Nephron progenitor cell (in vitro differentiated cells): ENCODE measurements at regions not wholly inside any gene's neighbourhood (a gene's known extent, or its start where the extent isn't known, plus 50 kb on each side); places are given as distances from the start of the nearest gene placed in this dataset.

Experiments used
- DNase-seq: peaks from one replicate; pipeline ENCODE4 v3.0.0; 2021
- H3K27ac Mint-ChIP-seq: 2 replicates; pipeline ENCODE4 v1.8.0; 2021; ENCODE audit warnings: mild to moderate bottlenecking, moderate library complexity, mixed read lengths
- H3K27me3 Mint-ChIP-seq: 2 replicates; pipeline ENCODE4 v1.8.0; 2021; ENCODE audit warnings: mild to moderate bottlenecking, low read depth, mixed read lengths; ENCODE audit not compliant: poor library complexity
- H3K36me3 Mint-ChIP-seq: 2 replicates; pipeline ENCODE4 v1.8.0; 2021; ENCODE audit warnings: low read depth, mixed read lengths
- H3K4me1 Mint-ChIP-seq: 2 replicates; pipeline ENCODE4 v1.8.0; 2021; ENCODE audit warnings: mixed read lengths
- H3K4me3 Mint-ChIP-seq: 2 replicates; pipeline ENCODE4 v1.8.0; 2021; ENCODE audit warnings: mild to moderate bottlenecking, moderate library complexity, mixed read lengths
- H3K9me3 Mint-ChIP-seq: 2 replicates; pipeline ENCODE4 v1.8.0; 2021; ENCODE audit warnings: mild to moderate bottlenecking, moderate library complexity, mixed read lengths
- TF ChIP-seq, protein P1 (sequence below): fragments of 200-600 bp; sonication (generic); IDR thresholded peaks from 2 replicates; pipeline ENCODE4 v1.5.0; 2021; ENCODE audit warnings: antibody characterized with exemption

GRCh38 chr20:11520596-11520995, 397.1 kb upstream of the BTBD3 start:
- Mint-ChIP-seq H3K36me3 (peaks cover 4% of the 10 kb centered on the region), H3K27me3 (no peaks in the 10 kb centered on the region)
- TF ChIP-seq, protein P1, sequence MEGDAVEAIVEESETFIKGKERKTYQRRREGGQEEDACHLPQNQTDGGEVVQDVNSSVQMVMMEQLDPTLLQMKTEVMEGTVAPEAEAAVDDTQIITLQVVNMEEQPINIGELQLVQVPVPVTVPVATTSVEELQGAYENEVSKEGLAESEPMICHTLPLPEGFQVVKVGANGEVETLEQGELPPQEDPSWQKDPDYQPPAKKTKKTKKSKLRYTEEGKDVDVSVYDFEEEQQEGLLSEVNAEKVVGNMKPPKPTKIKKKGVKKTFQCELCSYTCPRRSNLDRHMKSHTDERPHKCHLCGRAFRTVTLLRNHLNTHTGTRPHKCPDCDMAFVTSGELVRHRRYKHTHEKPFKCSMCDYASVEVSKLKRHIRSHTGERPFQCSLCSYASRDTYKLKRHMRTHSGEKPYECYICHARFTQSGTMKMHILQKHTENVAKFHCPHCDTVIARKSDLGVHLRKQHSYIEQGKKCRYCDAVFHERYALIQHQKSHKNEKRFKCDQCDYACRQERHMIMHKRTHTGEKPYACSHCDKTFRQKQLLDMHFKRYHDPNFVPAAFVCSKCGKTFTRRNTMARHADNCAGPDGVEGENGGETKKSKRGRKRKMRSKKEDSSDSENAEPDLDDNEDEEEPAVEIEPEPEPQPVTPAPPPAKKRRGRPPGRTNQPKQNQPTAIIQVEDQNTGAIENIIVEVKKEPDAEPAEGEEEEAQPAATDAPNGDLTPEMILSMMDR: no peak

GRCh38 chr20:11521476-11522365, 396.0 kb upstream of the BTBD3 start:
- Mint-ChIP-seq H3K4me1 (no peaks in the 10 kb centered on the region), H3K9me3 (peaks cover 15% of the 10 kb centered on the region), H3K4me3 (no peak overlapping the region), H3K36me3 (peaks cover 4% of the 10 kb centered on the region), H3K27ac (no peak overlapping the region), H3K27me3 (no peaks in the 10 kb centered on the region)
- DNase-seq: no peak
- TF ChIP-seq, protein P1: no peak

More at GRCh38 chr20:11520596-11520995, 397.1 kb upstream of the BTBD3 start:
- no peaks in the 10 kb centered on the region for H3K4me1 Mint-ChIP-seq
- H3K9me3 Mint-ChIP-seq: peaks cover 15% of the 10 kb centered on the region
- no peak for DNase-seq
- no peak overlapping the region for H3K27ac Mint-ChIP-seq
- no peak overlapping the region for H3K4me3 Mint-ChIP-seq

DNA sequence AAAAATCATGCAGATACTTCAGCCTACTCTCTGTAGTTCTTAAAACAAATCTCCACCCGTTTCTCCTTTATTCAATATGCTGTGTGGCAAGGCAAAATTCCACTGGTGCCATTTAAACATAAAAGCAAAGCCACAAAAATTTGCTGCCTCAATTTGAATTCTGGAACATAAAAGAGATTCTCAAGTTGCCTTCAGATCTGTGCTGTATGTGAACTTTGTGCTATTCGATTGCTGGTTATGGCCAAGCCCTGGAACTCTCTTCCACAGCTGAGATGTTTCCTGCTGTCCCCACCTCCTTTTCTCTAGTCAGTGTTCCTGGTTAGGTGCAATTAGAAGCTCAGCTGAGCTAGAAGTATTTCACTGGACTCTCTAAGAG, 395.3 kb upstream of the BTBD3 start:
- peaks cover 4% of the 10 kb centered on the region for H3K36me3 Mint-ChIP-seq
- no peak for DNase-seq
- TF ChIP-seq, protein P1: no peak
- no peak overlapping the region for H3K27ac Mint-ChIP-seq
- H3K9me3 Mint-ChIP-seq: peaks cover 19% of the 10 kb centered on the region
- no peaks in the 10 kb centered on the region for H3K27me3 Mint-ChIP-seq
- no peaks in the 10 kb centered on the region for H3K4me1 Mint-ChIP-seq
- no peak overlapping the region for H3K4me3 Mint-ChIP-seq

DNA sequence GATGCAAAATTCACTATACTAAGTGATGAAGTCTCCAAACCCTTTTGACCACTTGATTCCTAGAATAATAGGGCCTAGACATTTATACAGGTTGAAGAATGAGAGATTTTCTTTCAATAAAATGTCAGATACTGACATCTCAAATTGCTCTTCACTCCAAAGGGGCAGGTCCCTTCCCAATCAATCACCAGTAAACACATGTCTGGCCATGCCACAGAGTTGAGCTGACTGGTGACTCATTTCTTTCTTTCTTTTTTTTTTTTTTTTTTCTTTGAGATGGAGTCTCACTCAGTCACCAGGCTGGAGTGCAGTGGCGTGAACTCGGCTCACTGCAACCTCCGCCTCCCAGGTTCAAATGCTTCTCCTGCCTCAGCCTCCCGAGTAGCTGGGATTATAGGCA, 388.6 kb upstream of the BTBD3 start:
- Mint-ChIP-seq H3K4me3 (no peak overlapping the region), H3K4me1 (no peaks in the 10 kb centered on the region), H3K27me3 (no peaks in the 10 kb centered on the region), H3K27ac (no peak overlapping the region), H3K9me3 (peaks cover 58% of the 10 kb centered on the region), H3K36me3 (peaks cover 26% of the 10 kb centered on the region)
- TF ChIP-seq, protein P1: no peak
- DNase-seq: no peak

DNA sequence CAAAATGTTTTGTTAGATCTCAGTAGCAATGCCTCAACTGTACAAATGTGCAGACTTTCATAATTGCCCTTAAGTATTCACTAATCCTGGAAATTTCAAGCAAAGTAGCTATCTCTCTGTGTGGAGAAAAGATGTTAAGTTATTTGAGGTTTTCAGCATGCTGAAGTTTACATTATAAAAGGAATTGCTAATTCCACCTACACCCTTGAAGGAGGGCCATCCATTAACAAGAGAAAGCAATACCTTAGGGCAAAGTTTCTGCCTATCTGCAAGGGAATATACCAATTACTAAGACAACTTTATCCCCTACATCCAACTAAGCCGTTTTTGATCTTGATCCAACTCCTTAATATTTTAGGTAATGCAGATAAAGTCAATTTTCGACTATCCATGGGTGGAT, 380.7 kb upstream of the BTBD3 start:
- H3K27ac Mint-ChIP-seq: no peak overlapping the region

More for the DNA sequence above, 380.7 kb upstream of the BTBD3 start:
- Mint-ChIP-seq H3K27me3 (no peaks in the 10 kb centered on the region), H3K9me3 (peaks cover 4% of the 10 kb centered on the region), H3K36me3 (no peaks in the 10 kb centered on the region), H3K4me1 (no peaks in the 10 kb centered on the region), H3K4me3 (no peak overlapping the region)
- no peak for DNase-seq
- TF ChIP-seq, protein P1: no peak
